HepG2 (cell line): ENCODE measurements at regions not wholly inside any gene's neighbourhood (a gene's known extent, or its start where the extent isn't known, plus 50 kb on each side); places are given as distances from the start of the nearest gene placed in this dataset.

Experiments used
- ATAC-seq: fragments of 200-7000 bp; cut with Tn5 transposase; 3 replicates; pipeline ENCODE4 v1.9.1; 2020; ENCODE audit warnings: mild to moderate bottlenecking, moderate library complexity
- BruUV-seq: library from RNA; stranded (reverse); fragments of 400-500 nt; replicated peaks from 2 replicates; lab custom pipeline; 2021; lab: Mats Ljungman, UMichigan
- CTCF ChIA-PET: fragments of 300-600 bp; formaldehyde crosslinking; extraction: SDS; loops from one replicate; lab custom pipeline; 2021; ENCODE audit warnings: low total read pairs, inconsistent platforms, low intra/inter-chr PET ratio; lab: Yijun Ruan, JAX
- POLR2A ChIA-PET: fragments of 350-600 bp; sonication (Branson Sonifier 250); formaldehyde crosslinking; loops from one replicate; lab custom pipeline; 2020; ENCODE audit warnings: antibody characterized with exemption, inconsistent platforms; lab: Yijun Ruan, JAX
- DNase-seq: peaks from one replicate; pipeline ENCODE4 v3.0.0-alpha.2; 2015; ENCODE audit warnings: low spot score
- FAIRE-seq: peaks from 3 replicates; lab custom pipeline; 2011; peaks lifted over from hg19 to GRCh38; lab: Jason Lieb, UNC
- H2AFZ ChIP-seq: one replicate; pipeline ENCODE4 v1.6.1; 2011; ENCODE audit warnings: low read length, inconsistent platforms
- H3K27ac ChIP-seq: fragments of 300-600 bp; 3 replicates; pipeline ENCODE4 v1.8.0; 2011; ENCODE audit warnings: mixed run types, mild to moderate bottlenecking, mixed read lengths, low read length, inconsistent platforms; ENCODE audit not compliant: insufficient read depth; ENCODE audit errors: extremely low read length
- H3K27me3 ChIP-seq, 2 experiments: fragments of 200-600 bp in 1 of 2; 2 replicates in 1 of 2; 3 replicates in 1 of 2; pipeline versions ENCODE4 v1.6.0 to v1.8.0; 2011; ENCODE audit warnings: low read length in 2 of 2, mild to moderate bottlenecking in 2 of 2, moderate library complexity in 2 of 2, inconsistent platforms in 1 of 2; ENCODE audit not compliant: insufficient read depth in 2 of 2, control insufficient read depth in 1 of 2
- H3K36me3 ChIP-seq, 2 experiments: fragments of 200-600 bp in 1 of 2; replicated peaks in 1 of 2; 2 replicates in 1 of 2; 3 replicates in 1 of 2; pipeline versions ENCODE4 v1.5.1 to v1.8.0; 2011; ENCODE audit warnings: low read length in 2 of 2, inconsistent platforms in 1 of 2; ENCODE audit not compliant: insufficient read depth in 2 of 2, control insufficient read depth in 1 of 2
- H3K4me1 ChIP-seq: 2 replicates; pipeline ENCODE4 v1.5.1; 2012; ENCODE audit warnings: low read length, inconsistent platforms; ENCODE audit not compliant: insufficient read depth
- H3K4me2 ChIP-seq: 2 replicates; pipeline ENCODE4 v1.6.0; 2011; ENCODE audit warnings: low read depth, low read length, inconsistent platforms
- H3K4me3 ChIP-seq, 3 experiments: fragments of 200-600 bp in 1 of 3; sonication (generic), shearing (Covaris generic) in 1 of 3; replicated peaks in 1 of 3; 2 replicates each; pipeline ENCODE4 v1.5.1; 2011 to 2016; ENCODE audit warnings: low read length in 3 of 3, inconsistent platforms in 2 of 3, low read depth in 2 of 3, mild to moderate bottlenecking in 2 of 3, control low read depth in 1 of 3, mixed read lengths in 1 of 3; ENCODE audit not compliant: insufficient read depth in 1 of 3
- H3K79me2 ChIP-seq: one replicate; pipeline ENCODE4 v1.6.1; 2011; ENCODE audit warnings: low read length, inconsistent platforms; ENCODE audit not compliant: insufficient read depth
- H3K9ac ChIP-seq: 2 replicates; pipeline ENCODE4 v1.6.0; 2011; ENCODE audit warnings: mild to moderate bottlenecking, low read depth, low read length, inconsistent platforms; ENCODE audit not compliant: insufficient read depth
- H3K9me3 ChIP-seq: 2 replicates; pipeline ENCODE4 v1.5.1; 2012; ENCODE audit warnings: mild to moderate bottlenecking, low read length
- H4K20me1 ChIP-seq: 2 replicates; pipeline ENCODE4 v1.6.0; 2011; ENCODE audit warnings: inconsistent platforms, mild to moderate bottlenecking, low read length, moderate library complexity; ENCODE audit not compliant: insufficient read depth
- HMG20B ChIP-seq: conservative IDR thresholded peaks from 2 replicates; pipeline ENCODE4 v1.6.1; 2016; ENCODE audit warnings: missing genetic modification reagents, missing compliant biosample characterization
- HNF4G ChIP-seq, 2 experiments: sonication (generic) in 1 of 2; formaldehyde crosslinking in 1 of 2; IDR thresholded peaks; 2 replicates each; pipeline versions ENCODE4 v1.4.0 to v1.6.1; 2011 to 2020; ENCODE audit warnings: borderline replicate concordance in 2 of 2, low read depth in 2 of 2, mild to moderate bottlenecking in 2 of 2, low read length in 1 of 2, missing genetic modification reagents in 1 of 2, moderate library complexity in 1 of 2
- KDM3A ChIP-seq: IDR thresholded peaks from 2 replicates; pipeline ENCODE4 v1.6.1; 2018; ENCODE audit warnings: low read depth, missing compliant biosample characterization
- MAFG ChIP-seq: sonication (generic); formaldehyde crosslinking; IDR thresholded peaks from 2 replicates; pipeline ENCODE4 v1.5.1; 2020; ENCODE audit warnings: mild to moderate bottlenecking, missing genetic modification reagents
- NBN ChIP-seq: fragments of 450-650 bp; conservative IDR thresholded peaks from 2 replicates; pipeline ENCODE4 v1.6.1; 2017
- PCBP2 ChIP-seq: fragments of 200-400 bp; formaldehyde crosslinking; optimal IDR thresholded peaks from 2 replicates; pipeline ENCODE3; 2018; ENCODE audit warnings: low read length, low read depth; ENCODE audit not compliant: poor library complexity, severe bottlenecking
- PTBP1 ChIP-seq: fragments of 200-400 bp; formaldehyde crosslinking; IDR thresholded peaks from 2 replicates; pipeline ENCODE4 v1.6.1; 2018; ENCODE audit warnings: low read length, low read depth; ENCODE audit not compliant: poor library complexity, severe bottlenecking
- RBM22 ChIP-seq: fragments of 200-400 bp; formaldehyde crosslinking; optimal IDR thresholded peaks from 2 replicates; pipeline ENCODE3; 2017; ENCODE audit warnings: mild to moderate bottlenecking, low read length, moderate library complexity
- REL ChIP-seq: sonication (generic); formaldehyde crosslinking; conservative IDR thresholded peaks from 2 replicates; pipeline ENCODE4 v1.8.0; 2022; ENCODE audit warnings: mild to moderate bottlenecking, missing genetic modification reagents, moderate library complexity
- RFX3 ChIP-seq: IDR thresholded peaks from 2 replicates; pipeline ENCODE4 v1.6.1; 2016; ENCODE audit warnings: missing biosample characterization, missing genetic modification reagents
- SOX5 ChIP-seq: IDR thresholded peaks from 2 replicates; pipeline ENCODE4 v1.6.1; 2016; ENCODE audit warnings: borderline replicate concordance
- SP4 ChIP-seq: sonication (generic); formaldehyde crosslinking; IDR thresholded peaks from 2 replicates; pipeline ENCODE4 v1.8.1; 2023; ENCODE audit warnings: mild to moderate bottlenecking, missing genetic modification reagents
- SRSF9 ChIP-seq: fragments of 200-400 bp; formaldehyde crosslinking; IDR thresholded peaks from 2 replicates; pipeline ENCODE4 v1.6.1; 2018; ENCODE audit warnings: borderline replicate concordance, mild to moderate bottlenecking, low read depth, low read length; ENCODE audit not compliant: insufficient read depth, poor library complexity, severe bottlenecking
- TOPORS ChIP-seq: sonication (generic); formaldehyde crosslinking; IDR thresholded peaks from 2 replicates; pipeline ENCODE4 v1.8.0; 2023; ENCODE audit warnings: mild to moderate bottlenecking, missing genetic modification reagents
- ZNF629 ChIP-seq: sonication (generic); formaldehyde crosslinking; conservative IDR thresholded peaks from 2 replicates; pipeline ENCODE4 v1.5.0; 2020; ENCODE audit warnings: missing genetic modification reagents
- WGBS: methylation state at CpG from one replicate; pipeline ENCODE4 v1.1.6; 2017; ENCODE audit warnings: low lambda C conversion rate; 5-methylcytosine and 5-hydroxymethylcytosine counted together
- in situ Hi-C: cut with HindIII; loops from 2 replicates; pipeline ENCODE4 v1.10.0; 2017; ENCODE audit warnings: low pct_unique_long_range_greater_than_20kb; ENCODE audit not compliant: extremely low pct_ligation_motif_present
- intact Hi-C: fragments of 100-400 bp; cut with micrococcal nuclease; formaldehyde crosslinking; loops from one replicate; pipeline ENCODE4 v1.10.0; 2022; ENCODE audit not compliant: unreplicated experiment
- TF ChIP-seq, protein P1 (sequence below): sonication (generic); formaldehyde crosslinking; IDR thresholded peaks from 2 replicates; pipeline ENCODE4 v1.5.0; 2020; ENCODE audit warnings: mild to moderate bottlenecking, missing genetic modification reagents, borderline replicate concordance
- TF ChIP-seq, protein P2 (sequence below): sonication (generic); formaldehyde crosslinking; IDR thresholded peaks from 2 replicates; pipeline ENCODE4 v1.4.0; 2020; ENCODE audit warnings: mild to moderate bottlenecking, missing genetic modification reagents
- TF ChIP-seq, protein P3 (sequence below): sonication (generic); formaldehyde crosslinking; IDR thresholded peaks from 2 replicates; pipeline ENCODE4 v1.5.1; 2020; ENCODE audit warnings: mild to moderate bottlenecking, moderate library complexity, missing genetic modification reagents

GRCh38 chr5:155189476-155189875 lies 175.9 kb downstream of the KIF4B start:
- intact Hi-C loops, result no loop called here
- WGBS, result 51% methylated on average over 5 of the region's 5 CpGs

More at GRCh38 chr5:155189476-155189875, 175.9 kb downstream of the KIF4B start:
- Histone ChIP-seq H3K79me2 (no peaks in the 10 kb centered on the region), H3K27ac (no peak overlapping the region), H3K4me1 (no peaks in the 10 kb centered on the region), H3K4me2 (no peak overlapping the region), H3K9me3 (no peaks in the 10 kb centered on the region), H3K9ac (no peak overlapping the region), H2AFZ (no peak overlapping the region), H3K4me3 (no peak overlapping the region), H3K36me3 (no peaks in the 10 kb centered on the region), H3K27me3 (no peaks in the 10 kb centered on the region), H4K20me1 (no peaks in the 10 kb centered on the region)
- ATAC-seq (no peak), FAIRE-seq (no peak), DNase-seq (no peak)
- POLR2A ChIA-PET, result no interaction called here
- no TSS peak for BruUV-seq
- TF ChIP-seq, protein P1, sequence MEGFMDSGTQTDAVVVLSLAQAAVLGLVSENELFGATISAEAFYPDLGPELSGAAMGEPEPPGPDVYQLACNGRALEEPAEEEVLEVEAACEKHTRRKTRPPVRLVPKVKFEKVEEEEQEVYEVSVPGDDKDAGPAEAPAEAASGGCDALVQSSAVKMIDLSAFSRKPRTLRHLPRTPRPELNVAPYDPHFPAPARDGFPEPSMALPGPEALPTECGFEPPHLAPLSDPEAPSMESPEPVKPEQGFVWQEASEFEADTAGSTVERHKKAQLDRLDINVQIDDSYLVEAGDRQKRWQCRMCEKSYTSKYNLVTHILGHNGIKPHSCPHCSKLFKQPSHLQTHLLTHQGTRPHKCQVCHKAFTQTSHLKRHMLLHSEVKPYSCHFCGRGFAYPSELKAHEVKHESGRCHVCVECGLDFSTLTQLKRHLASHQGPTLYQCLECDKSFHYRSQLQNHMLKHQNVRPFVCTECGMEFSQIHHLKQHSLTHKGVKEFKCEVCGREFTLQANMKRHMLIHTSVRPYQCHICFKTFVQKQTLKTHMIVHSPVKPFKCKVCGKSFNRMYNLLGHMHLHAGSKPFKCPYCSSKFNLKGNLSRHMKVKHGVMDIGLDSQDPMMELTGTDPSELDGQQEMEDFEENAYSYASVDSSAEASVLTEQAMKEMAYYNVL (CRISPR knock-in tag), result no peak
- TF ChIP-seq NBN (no peak), ZNF629 (CRISPR knock-in tag) (no peak), MAFG (no peak), TOPORS (CRISPR knock-in tag) (no peak), SRSF9 (no peak), HNF4G (IDR thresholded peaks at IDR 0.05; ENCODE audit: borderline replicate concordance, low read depth, low read length) (no peak), HNF4G (CRISPR knock-in tag; IDR thresholded peaks at IDR 0.05; ENCODE audit: borderline replicate concordance, low read depth) (no peak), PCBP2 (no peak), SOX5 (CRISPR knock-in tag) (no peak), HMG20B (CRISPR knock-in tag) (no peak), PTBP1 (no peak), KDM3A (CRISPR knock-in tag) (no peak), RFX3 (no peak), SP4 (CRISPR knock-in tag) (no peak), RBM22 (no peak), REL (CRISPR knock-in tag) (no peak)
- TF ChIP-seq, protein P2, sequence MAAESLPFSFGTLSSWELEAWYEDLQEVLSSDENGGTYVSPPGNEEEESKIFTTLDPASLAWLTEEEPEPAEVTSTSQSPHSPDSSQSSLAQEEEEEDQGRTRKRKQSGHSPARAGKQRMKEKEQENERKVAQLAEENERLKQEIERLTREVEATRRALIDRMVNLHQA (CRISPR knock-in tag), result no peak
- TF ChIP-seq, protein P3, sequence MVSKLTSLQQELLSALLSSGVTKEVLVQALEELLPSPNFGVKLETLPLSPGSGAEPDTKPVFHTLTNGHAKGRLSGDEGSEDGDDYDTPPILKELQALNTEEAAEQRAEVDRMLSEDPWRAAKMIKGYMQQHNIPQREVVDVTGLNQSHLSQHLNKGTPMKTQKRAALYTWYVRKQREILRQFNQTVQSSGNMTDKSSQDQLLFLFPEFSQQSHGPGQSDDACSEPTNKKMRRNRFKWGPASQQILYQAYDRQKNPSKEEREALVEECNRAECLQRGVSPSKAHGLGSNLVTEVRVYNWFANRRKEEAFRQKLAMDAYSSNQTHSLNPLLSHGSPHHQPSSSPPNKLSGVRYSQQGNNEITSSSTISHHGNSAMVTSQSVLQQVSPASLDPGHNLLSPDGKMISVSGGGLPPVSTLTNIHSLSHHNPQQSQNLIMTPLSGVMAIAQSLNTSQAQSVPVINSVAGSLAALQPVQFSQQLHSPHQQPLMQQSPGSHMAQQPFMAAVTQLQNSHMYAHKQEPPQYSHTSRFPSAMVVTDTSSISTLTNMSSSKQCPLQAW (CRISPR knock-in tag), result no peak
- in situ Hi-C loops, result no loop called here
- CTCF ChIA-PET, result no interaction called here
